GM13977 (cell line): ENCODE measurements at regions not wholly inside any gene's neighbourhood (a gene's known extent, or its start where the extent isn't known, plus 50 kb on each side); places are given as distances from the start of the nearest gene placed in this dataset.

ENCODE experiments used
- DNase-seq: peaks from one replicate; pipeline ENCODE4 v3.0.0; 2012; ENCODE audit warnings: low spot score
- in situ Hi-C: fragments of 300-500 bp; cut with MboI; formaldehyde crosslinking; loops from one replicate; pipeline ENCODE4 v1.12.0; 2022; ENCODE audit warnings: low sequenced_read_pairs, low pct_unique_long_range_greater_than_20kb, mixed read lengths, inconsistent platforms; ENCODE audit not compliant: unreplicated experiment
- TF ChIP-seq, protein P1 (sequence below): IDR thresholded peaks from 2 replicates; pipeline ENCODE4 v1.5.1; 2012; ENCODE audit warnings: mild to moderate bottlenecking, control low read depth; ENCODE audit not compliant: insufficient read depth; ENCODE audit errors: extremely low read depth, missing control alignments

DNA sequence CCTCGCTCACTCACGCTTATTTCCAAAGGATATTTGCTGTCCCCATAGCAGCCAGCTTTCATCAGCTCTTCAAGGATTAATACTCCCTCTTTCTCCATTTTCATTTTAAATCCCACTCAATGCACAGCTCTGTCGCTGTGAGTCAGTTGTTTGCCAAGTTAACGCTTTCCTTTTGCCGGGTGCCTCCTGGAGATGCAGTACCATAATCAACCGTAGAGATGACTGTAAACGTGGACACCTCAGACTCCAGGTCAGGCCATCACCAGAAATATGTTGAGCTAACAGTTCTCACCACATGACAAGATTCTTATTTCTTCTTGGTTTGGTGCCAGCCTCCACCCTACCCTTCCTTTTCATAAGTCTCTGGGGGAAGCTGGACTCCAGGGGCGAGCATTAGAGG, 66.6 kb upstream of the TAB2 start:
- in situ Hi-C loops: no loop called here
- TF ChIP-seq, protein P1, sequence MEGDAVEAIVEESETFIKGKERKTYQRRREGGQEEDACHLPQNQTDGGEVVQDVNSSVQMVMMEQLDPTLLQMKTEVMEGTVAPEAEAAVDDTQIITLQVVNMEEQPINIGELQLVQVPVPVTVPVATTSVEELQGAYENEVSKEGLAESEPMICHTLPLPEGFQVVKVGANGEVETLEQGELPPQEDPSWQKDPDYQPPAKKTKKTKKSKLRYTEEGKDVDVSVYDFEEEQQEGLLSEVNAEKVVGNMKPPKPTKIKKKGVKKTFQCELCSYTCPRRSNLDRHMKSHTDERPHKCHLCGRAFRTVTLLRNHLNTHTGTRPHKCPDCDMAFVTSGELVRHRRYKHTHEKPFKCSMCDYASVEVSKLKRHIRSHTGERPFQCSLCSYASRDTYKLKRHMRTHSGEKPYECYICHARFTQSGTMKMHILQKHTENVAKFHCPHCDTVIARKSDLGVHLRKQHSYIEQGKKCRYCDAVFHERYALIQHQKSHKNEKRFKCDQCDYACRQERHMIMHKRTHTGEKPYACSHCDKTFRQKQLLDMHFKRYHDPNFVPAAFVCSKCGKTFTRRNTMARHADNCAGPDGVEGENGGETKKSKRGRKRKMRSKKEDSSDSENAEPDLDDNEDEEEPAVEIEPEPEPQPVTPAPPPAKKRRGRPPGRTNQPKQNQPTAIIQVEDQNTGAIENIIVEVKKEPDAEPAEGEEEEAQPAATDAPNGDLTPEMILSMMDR: no peak
- DNase-seq: no peak

GRCh38 chr6:149252622-149253021, 64.9 kb upstream of the TAB2 start:
- DNase-seq: no peak
- in situ Hi-C loops: no loop called here
- TF ChIP-seq, protein P1: no peak

DNA sequence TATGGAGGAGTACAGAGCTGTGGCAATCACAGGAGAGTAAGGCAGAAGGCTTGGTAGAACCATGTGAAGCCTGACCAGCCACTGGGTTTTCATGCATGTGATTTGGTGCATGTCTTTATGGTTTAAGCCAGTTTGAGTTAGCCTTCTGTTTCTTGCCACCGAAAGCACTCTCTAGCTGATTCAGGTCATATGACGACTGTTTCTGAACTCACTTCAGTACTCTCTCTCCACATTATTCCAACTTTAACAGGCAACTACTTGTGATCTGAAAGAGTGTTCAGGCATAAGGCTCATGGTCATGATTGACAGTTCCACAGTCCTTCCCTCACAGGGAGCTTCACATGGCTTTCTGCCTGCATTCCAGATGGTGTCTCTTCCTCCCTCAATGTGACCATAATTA, 63.3 kb upstream of the TAB2 start:
- TF ChIP-seq, protein P1: no peak
- DNase-seq: no peak
- in situ Hi-C loops: no loop called here

GRCh38 chr6:149259753-149260152, 57.8 kb upstream of the TAB2 start:
- in situ Hi-C loops: no loop called here
- DNase-seq: no peak

GRCh38 chr6:149260214-149260874, 57.2 kb upstream of the TAB2 start:
- DNase-seq: no peak
- in situ Hi-C loops: no loop called here
- TF ChIP-seq, protein P1: no peak

More at GRCh38 chr6:149259753-149260152, 57.8 kb upstream of the TAB2 start:
- TF ChIP-seq, protein P1: no peak

- in situ Hi-C loops: no loop called here
- TF ChIP-seq, protein P1: no peak
Measured at GRCh38 chr6:149261364-149262040, 56.0 kb upstream of the TAB2 start.

More at GRCh38 chr6:149261364-149262040, 56.0 kb upstream of the TAB2 start:
- DNase-seq: no peak
